ENCODE measurements at regions not wholly inside any gene's neighbourhood (a gene's known extent, or its start where the extent isn't known, plus 50 kb on each side); places are given as distances from the start of the nearest gene placed in this dataset.
"Not testable (repeated sequence)": the region's sequence is repeated elsewhere in the genome, so short reads cannot be mapped to it uniquely, and the experiment has no call there.

GRCh38 chr2:199033761-199034160 lies 424.0 kb downstream of the SATB2 start:
- H3K9me1 ChIP-seq (replicated peaks; ENCODE audit: control insufficient read depth, extremely low read depth, insufficient read depth, low read length); CTCF ChIA-PET; H2AFZ ChIP-seq (ENCODE audit: low read depth, low read length); FAIRE-seq; H3K79me2 ChIP-seq (ENCODE audit: control insufficient read depth, insufficient read depth, low read length); H3K9ac ChIP-seq (replicated peaks; ENCODE audit: extremely low read depth, insufficient read depth, low read length); H4K20me1 ChIP-seq (replicated peaks; ENCODE audit: control insufficient read depth, extremely low read depth, insufficient read depth, low read length); H3K27me3 ChIP-seq (ENCODE audit: control insufficient read depth in 2 of 2, insufficient read depth in 2 of 2, low read length in 2 of 2); DNase-seq (ENCODE audit: low read depth, low spot score); H3K4me1 ChIP-seq (ENCODE audit: control insufficient read depth, extremely low read depth, insufficient read depth, low read length); intact Hi-C loops (cut with micrococcal nuclease); POLR2A ChIA-PET; H3K4me3 ChIP-seq (replicated peaks in 1 of 3; ENCODE audit: insufficient read depth in 1 of 3, low read depth in 1 of 3, low read length in 3 of 3); H3K36me3 ChIP-seq (ENCODE audit: control insufficient read depth in 2 of 2, extremely low read depth in 1 of 2, insufficient read depth in 2 of 2, low read length in 2 of 2); BruUV-seq (replicated peaks); dilution Hi-C loops (cut with MboI; ENCODE audit: extremely low pct_ligation_motif_present, low sequenced_read_pairs); H3K9me3 ChIP-seq (replicated peaks; ENCODE audit: control insufficient read depth, insufficient read depth, low read length); H3K4me2 ChIP-seq (ENCODE audit: insufficient read depth, low read length); H3K27ac ChIP-seq (ENCODE audit: insufficient read depth, low read depth, low read length): not testable (repeated sequence)

- Histone ChIP-seq H3K9me1 (replicated peaks; ENCODE audit: control insufficient read depth, extremely low read depth, insufficient read depth, low read length) (no peaks in the 10 kb centered on the region), H3K4me3 (replicated peaks in 1 of 3; ENCODE audit: insufficient read depth in 1 of 3, low read depth in 1 of 3, low read length in 3 of 3) (no peak overlapping the region), H3K4me1 (ENCODE audit: control insufficient read depth, extremely low read depth, insufficient read depth, low read length) (no peaks in the 10 kb centered on the region), H3K36me3 (ENCODE audit: control insufficient read depth in 2 of 2, extremely low read depth in 1 of 2, insufficient read depth in 2 of 2, low read length in 2 of 2) (no peaks in the 10 kb centered on the region), H2AFZ (ENCODE audit: low read depth, low read length) (no peak overlapping the region), H3K9me3 (replicated peaks; ENCODE audit: control insufficient read depth, insufficient read depth, low read length) (no peaks in the 10 kb centered on the region), H3K27ac (ENCODE audit: insufficient read depth, low read depth, low read length) (no peak overlapping the region), H3K27me3 (ENCODE audit: control insufficient read depth in 2 of 2, insufficient read depth in 2 of 2, low read length in 2 of 2) (no peaks in the 10 kb centered on the region), H3K79me2 (ENCODE audit: control insufficient read depth, insufficient read depth, low read length) (no peaks in the 10 kb centered on the region), H4K20me1 (replicated peaks; ENCODE audit: control insufficient read depth, extremely low read depth, insufficient read depth, low read length) (no peaks in the 10 kb centered on the region), H3K9ac (replicated peaks; ENCODE audit: extremely low read depth, insufficient read depth, low read length) (no peak overlapping the region), H3K4me2 (ENCODE audit: insufficient read depth, low read length) (no peak overlapping the region)
- BruUV-seq (replicated peaks): no TSS peak
- DNase-seq (ENCODE audit: low read depth, low spot score) (no peak), FAIRE-seq (no peak)
- TF ChIP-seq CTCF (IDR thresholded peaks at IDR 0.05; ENCODE audit: extremely low read depth in 1 of 2, insufficient read depth in 1 of 2, low read depth in 1 of 2, low read length in 2 of 2) (no peak), POLR2AphosphoS5 (IDR thresholded peaks at IDR 0.05; ENCODE audit: insufficient read depth, low read depth, low read length) (no peak), MYC (IDR thresholded peaks at IDR 0.05; ENCODE audit: low read depth, low read length) (no peak), FOS (IDR thresholded peaks at IDR 0.05; ENCODE audit: borderline replicate concordance, insufficient read depth, low read length) (no peak), JUN (IDR thresholded peaks at IDR 0.05; ENCODE audit: borderline replicate concordance, insufficient read depth, insufficient read length, low read depth) (no peak), GATA2 (IDR thresholded peaks at IDR 0.05; ENCODE audit: insufficient read depth, insufficient read length, low read depth, low read length) (no peak), MAX (IDR thresholded peaks at IDR 0.05; ENCODE audit: insufficient read depth, insufficient read length) (no peak), POLR2A (IDR thresholded peaks at IDR 0.05; ENCODE audit: low read depth, low read length) (no peak), EZH2 (IDR thresholded peaks at IDR 0.05; ENCODE audit: borderline replicate concordance, low read depth, low read length, severe bottlenecking) (no peak)
- POLR2A ChIA-PET: no interaction called here
- intact Hi-C loops (cut with micrococcal nuclease) (no loop called here), dilution Hi-C loops (cut with MboI; ENCODE audit: extremely low pct_ligation_motif_present, low sequenced_read_pairs) (no loop called here)
- CTCF ChIA-PET: no interaction called here
Observed at GRCh38 chr2:199025146-199025545, 432.6 kb downstream of the SATB2 start.
